Esophagus squamous epithelium (tissue), 4 donors: ENCODE measurements at regions not wholly inside any gene's neighbourhood (a gene's known extent, or its start where the extent isn't known, plus 50 kb on each side); places are given as distances from the start of the nearest gene placed in this dataset.

Source experiments
- CTCF ChIP-seq, 6 experiments: fragments of 450-650 bp in 4 of 6; fragments of 200-600 bp in 2 of 6; sonication (generic) in 2 of 6; IDR thresholded peaks; one replicate each; pipeline ENCODE4 v1.5.1; 2016 to 2019; ENCODE audit warnings: antibody characterized with exemption in 6 of 6, mild to moderate bottlenecking in 4 of 6, moderate library complexity in 4 of 6
- POLR2A ChIP-seq, 4 donors: fragments of 450-650 bp; IDR thresholded peaks; one replicate each; pipeline ENCODE4 v1.6.1; 2017; ENCODE audit warnings: antibody characterized with exemption in 4 of 4, mild to moderate bottlenecking in 4 of 4, moderate library complexity in 3 of 4

- no peak for TF ChIP-seq CTCF (IDR thresholded peaks at IDR 0.05)
- TF ChIP-seq POLR2A (IDR thresholded peaks at IDR 0.05): no peak
Observed at GRCh38 chr2:228541789-228542188, 360.3 kb upstream of the SPHKAP start.
